Thoracic aorta (tissue), 2 donors: ENCODE measurements at regions not wholly inside any gene's neighbourhood (a gene's known extent, or its start where the extent isn't known, plus 50 kb on each side); places are given as distances from the start of the nearest gene placed in this dataset.

Experiments used
- ATAC-seq: fragments of 150-250 bp; one replicate; pipeline ENCODE4 v1.8.0; 2017; ENCODE audit warnings: low read depth; ENCODE audit not compliant: insufficient number of reproducible peaks, low FRiP score
- DNase-seq: peaks from one replicate; pipeline ENCODE4 v3.0.0-alpha.2; 2020; ENCODE audit warnings: low spot score
- H3K27ac ChIP-seq, 2 donors: fragments of 200-600 bp; sonication (generic); 1 replicate in 1 of 2; 2 replicates in 1 of 2; pipeline ENCODE4 v1.5.1; 2016; ENCODE audit warnings: mild to moderate bottlenecking in 2 of 2, moderate library complexity in 2 of 2
- H3K27me3 ChIP-seq: fragments of 200-600 bp; sonication (generic); replicated peaks from 2 replicates; pipeline ENCODE4 v1.6.0; 2016; ENCODE audit warnings: mild to moderate bottlenecking; ENCODE audit not compliant: insufficient read depth
- H3K36me3 ChIP-seq: fragments of 200-600 bp; sonication (generic); one replicate; pipeline ENCODE4 v1.5.1; 2016
- H3K4me1 ChIP-seq, 2 donors: fragments of 200-600 bp; sonication (generic); 1 replicate in 1 of 2; 2 replicates in 1 of 2; pipeline versions ENCODE4 v1.5.1 to v1.6.0; 2016; ENCODE audit warnings: low read depth in 2 of 2, mild to moderate bottlenecking in 1 of 2; ENCODE audit not compliant: control insufficient read depth in 1 of 2
- H3K4me3 ChIP-seq: fragments of 200-600 bp; sonication (generic); 2 replicates; pipeline ENCODE4 v1.5.1; 2016; ENCODE audit warnings: mild to moderate bottlenecking
- H3K9me3 ChIP-seq: fragments of 200-600 bp; sonication (generic); 2 replicates; pipeline ENCODE4 v1.5.1; 2016
- TF ChIP-seq, protein P1 (sequence below): fragments of 200-600 bp; sonication (generic); IDR thresholded peaks from one replicate; pipeline ENCODE4 v1.5.1; 2019; ENCODE audit warnings: antibody characterized with exemption

- H3K9me3 ChIP-seq, result no peaks in the 10 kb centered on the region
- no peaks in the 10 kb centered on the region for H3K27me3 ChIP-seq
- no peak overlapping the region for H3K4me3 ChIP-seq
- DNase-seq, result no peak
- ATAC-seq, result no peak
- H3K27ac ChIP-seq, result no peak overlapping the region
- no peaks in the 10 kb centered on the region for H3K36me3 ChIP-seq
- H3K4me1 ChIP-seq, result no peaks in the 10 kb centered on the region
- TF ChIP-seq, protein P1, sequence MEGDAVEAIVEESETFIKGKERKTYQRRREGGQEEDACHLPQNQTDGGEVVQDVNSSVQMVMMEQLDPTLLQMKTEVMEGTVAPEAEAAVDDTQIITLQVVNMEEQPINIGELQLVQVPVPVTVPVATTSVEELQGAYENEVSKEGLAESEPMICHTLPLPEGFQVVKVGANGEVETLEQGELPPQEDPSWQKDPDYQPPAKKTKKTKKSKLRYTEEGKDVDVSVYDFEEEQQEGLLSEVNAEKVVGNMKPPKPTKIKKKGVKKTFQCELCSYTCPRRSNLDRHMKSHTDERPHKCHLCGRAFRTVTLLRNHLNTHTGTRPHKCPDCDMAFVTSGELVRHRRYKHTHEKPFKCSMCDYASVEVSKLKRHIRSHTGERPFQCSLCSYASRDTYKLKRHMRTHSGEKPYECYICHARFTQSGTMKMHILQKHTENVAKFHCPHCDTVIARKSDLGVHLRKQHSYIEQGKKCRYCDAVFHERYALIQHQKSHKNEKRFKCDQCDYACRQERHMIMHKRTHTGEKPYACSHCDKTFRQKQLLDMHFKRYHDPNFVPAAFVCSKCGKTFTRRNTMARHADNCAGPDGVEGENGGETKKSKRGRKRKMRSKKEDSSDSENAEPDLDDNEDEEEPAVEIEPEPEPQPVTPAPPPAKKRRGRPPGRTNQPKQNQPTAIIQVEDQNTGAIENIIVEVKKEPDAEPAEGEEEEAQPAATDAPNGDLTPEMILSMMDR, result no peak
Observed at GRCh38 chr1:30257742-30258380, 465.5 kb downstream of the MATN1 start.

- TF ChIP-seq, protein P1, result no peak
- H3K36me3 ChIP-seq, result no peaks in the 10 kb centered on the region
- H3K4me3 ChIP-seq, result no peak overlapping the region
- no peak for DNase-seq
- H3K4me1 ChIP-seq, result no peaks in the 10 kb centered on the region
- no peaks in the 10 kb centered on the region for H3K9me3 ChIP-seq
- H3K27ac ChIP-seq, result no peak overlapping the region
- H3K27me3 ChIP-seq, result no peaks in the 10 kb centered on the region
- ATAC-seq, result no peak
Observed at GRCh38 chr1:30257322-30257721, 466.1 kb downstream of the MATN1 start.

DNA sequence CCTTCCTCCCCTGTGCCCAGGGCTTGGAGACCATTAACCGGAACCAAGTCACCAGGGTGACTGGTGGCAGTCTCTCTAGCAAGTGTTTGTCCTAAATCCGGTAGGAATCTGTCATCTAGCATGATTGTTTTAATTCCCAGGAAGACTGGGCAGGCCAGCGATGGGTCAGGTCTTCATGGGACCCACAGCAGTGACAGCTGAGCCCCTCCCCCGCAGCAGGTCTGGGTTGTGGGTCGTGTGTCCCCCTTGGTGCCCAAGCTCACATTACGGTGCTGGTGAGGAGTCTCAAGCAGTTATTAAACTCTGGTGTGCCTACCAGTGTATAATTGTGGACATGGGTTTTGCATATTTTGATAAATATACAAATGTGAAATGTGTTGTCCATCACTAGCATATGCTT is 466.5 kb downstream of the MATN1 start:
- DNase-seq (no peak), ATAC-seq (no peak)
- Histone ChIP-seq H3K4me1 (no peaks in the 10 kb centered on the region), H3K4me3 (no peak overlapping the region), H3K36me3 (no peaks in the 10 kb centered on the region), H3K27me3 (no peaks in the 10 kb centered on the region), H3K9me3 (no peaks in the 10 kb centered on the region), H3K27ac (no peak overlapping the region)
- TF ChIP-seq, protein P1, result no peak

DNA sequence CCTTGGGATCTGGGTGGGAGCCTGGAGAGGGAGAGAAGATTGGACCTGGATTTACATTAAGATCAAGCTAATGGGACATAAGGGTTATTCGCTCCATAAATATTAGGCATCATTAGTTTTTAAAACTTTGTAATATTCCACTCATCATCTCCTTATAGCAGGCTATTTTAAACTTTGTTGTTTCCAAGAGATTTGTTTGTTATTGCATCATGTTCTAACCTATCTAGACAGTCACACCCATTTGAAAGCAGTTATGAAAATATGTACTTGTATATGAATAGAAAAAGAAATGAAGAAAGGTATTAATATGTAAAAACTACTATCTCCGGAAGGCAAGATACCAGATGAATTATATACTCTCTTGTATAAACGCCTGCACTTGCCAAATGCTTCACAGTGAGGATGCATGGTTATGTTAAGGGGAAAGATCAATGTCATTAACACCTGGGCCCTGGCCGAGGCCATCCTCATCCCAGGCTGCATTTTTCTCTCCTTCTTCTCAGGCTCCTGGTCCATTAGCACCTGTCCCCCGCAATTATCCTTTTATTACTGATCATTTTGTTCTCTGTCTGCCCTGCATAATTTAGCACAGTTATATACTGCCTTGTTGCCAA is 468.2 kb downstream of the MATN1 start:
- Histone ChIP-seq H3K27ac (no peak overlapping the region), H3K4me1 (no peaks in the 10 kb centered on the region), H3K36me3 (no peaks in the 10 kb centered on the region), H3K4me3 (no peak overlapping the region), H3K27me3 (no peaks in the 10 kb centered on the region), H3K9me3 (no peaks in the 10 kb centered on the region)
- TF ChIP-seq, protein P1, result no peak
- ATAC-seq, result no peak
- DNase-seq, result no peak

DNA sequence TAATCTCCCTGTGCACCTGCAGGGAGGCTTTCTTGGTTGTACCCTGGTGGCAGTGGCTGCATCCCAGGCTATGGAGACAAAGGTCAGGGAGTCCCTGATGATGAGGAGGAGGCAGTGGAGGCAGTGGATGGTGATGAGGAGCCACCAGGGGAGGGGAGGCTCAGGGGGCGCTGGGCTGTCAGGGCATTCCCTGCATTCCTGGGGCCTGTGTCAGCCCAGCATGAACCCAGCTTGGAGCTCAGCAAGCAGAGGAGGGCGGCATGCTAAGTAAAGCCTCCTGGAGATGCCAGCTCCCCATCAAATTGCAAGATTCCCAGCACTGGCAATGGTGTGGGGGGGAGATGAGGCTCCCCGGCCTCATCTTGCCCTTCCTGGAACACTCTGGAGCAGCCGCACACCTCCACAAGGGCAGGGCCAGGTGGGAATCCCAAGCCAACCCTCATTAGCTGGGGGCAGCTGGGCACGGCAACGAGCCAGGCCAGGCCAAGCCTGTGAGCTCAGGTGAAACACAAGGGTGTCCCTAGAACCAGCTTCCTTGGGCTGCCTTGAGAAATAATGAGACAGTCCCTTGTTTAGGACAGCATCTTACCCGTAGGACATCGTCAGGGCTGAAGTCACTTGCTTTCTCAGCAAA is 469.5 kb downstream of the MATN1 start:
- Histone ChIP-seq H3K27me3 (no peaks in the 10 kb centered on the region), H3K27ac (no peak overlapping the region), H3K36me3 (no peaks in the 10 kb centered on the region), H3K4me3 (no peak overlapping the region), H3K4me1 (no peaks in the 10 kb centered on the region), H3K9me3 (no peaks in the 10 kb centered on the region)
- TF ChIP-seq, protein P1, result no peak
- ATAC-seq (no peak), DNase-seq (no peak)
